SU-DHL-6 (cell line): ENCODE measurements at regions not wholly inside any gene's neighbourhood (a gene's known extent, or its start where the extent isn't known, plus 50 kb on each side); places are given as distances from the start of the nearest gene placed in this dataset.

Experiments used
- H2AFZ ChIP-seq: fragments of 200-600 bp; sonication (generic); 2 replicates; pipeline ENCODE4 v1.6.1; 2014; ENCODE audit warnings: low read depth, mild to moderate bottlenecking, moderate library complexity, mixed read lengths, antibody characterized with exemption, low read length; ENCODE audit not compliant: severe bottlenecking
- H3F3A ChIP-seq: fragments of 200-600 bp; shearing (Covaris generic); 2 replicates; pipeline ENCODE4 v1.6.0; 2016; ENCODE audit warnings: antibody characterized with exemption, mild to moderate bottlenecking; ENCODE audit not compliant: insufficient read depth
- H3K27ac ChIP-seq: fragments of 200-600 bp; sonication (generic); 2 replicates; pipeline ENCODE4 v1.5.1; 2016; ENCODE audit warnings: low read depth, mild to moderate bottlenecking, low read length, moderate library complexity, mixed read lengths
- H3K27me3 ChIP-seq: fragments of 200-600 bp; sonication (generic), shearing (Covaris generic); 2 replicates; pipeline ENCODE4 v1.6.0; 2014; ENCODE audit warnings: mild to moderate bottlenecking, low read length
- H3K36me3 ChIP-seq: fragments of 200-600 bp; sonication (generic); 2 replicates; pipeline ENCODE4 v1.6.1; 2014; ENCODE audit warnings: mild to moderate bottlenecking, low read length, mixed read lengths
- H3K4me2 ChIP-seq: fragments of 300-600, 200-600 bp; shearing (Covaris generic), sonication (generic); 2 replicates; pipeline ENCODE4 v1.6.0; 2014; ENCODE audit warnings: low read length, low read depth, mild to moderate bottlenecking; ENCODE audit not compliant: poor library complexity, severe bottlenecking
- H3K4me3 ChIP-seq: fragments of 200-600 bp; sonication (generic); 2 replicates; pipeline ENCODE4 v1.5.1; 2014; ENCODE audit warnings: antibody characterized with exemption, low read length, mild to moderate bottlenecking, mixed read lengths; ENCODE audit not compliant: insufficient read depth, poor library complexity, severe bottlenecking
- H3K79me2 ChIP-seq: fragments of 200-600 bp; sonication (generic); 2 replicates; pipeline ENCODE4 v1.6.1; 2014; ENCODE audit warnings: mild to moderate bottlenecking, low read length, moderate library complexity; ENCODE audit not compliant: insufficient read depth
- H3K9ac ChIP-seq: fragments of 200-600 bp; sonication (generic); 2 replicates; pipeline ENCODE4 v1.7.0; 2014; ENCODE audit warnings: mild to moderate bottlenecking, low read length
- H3K9me2 ChIP-seq: fragments of 200-600 bp; sonication (generic); replicated peaks from 2 replicates; pipeline ENCODE4 v1.6.1; 2014; ENCODE audit warnings: low read length; ENCODE audit not compliant: insufficient read depth
- H3K9me3 ChIP-seq: fragments of 200-600 bp; sonication (generic); 2 replicates; pipeline ENCODE4 v1.6.1; 2014; ENCODE audit warnings: low read length, mixed read lengths; ENCODE audit not compliant: insufficient read depth
- H4K20me1 ChIP-seq: fragments of 200-600 bp; sonication (generic); 2 replicates; pipeline ENCODE4 v1.6.1; 2014; ENCODE audit warnings: low read depth, mild to moderate bottlenecking, antibody characterized with exemption, low read length, moderate library complexity, mixed read lengths
- CTCF ChIP-seq: fragments of 200-600 bp; sonication (generic); IDR thresholded peaks from one replicate; pipeline ENCODE4 v1.5.1; 2017; ENCODE audit warnings: antibody characterized with exemption, mild to moderate bottlenecking, low read length, moderate library complexity; ENCODE audit not compliant: insufficient read depth, poor library complexity, severe bottlenecking
- EZH2phosphoT487 ChIP-seq: fragments of 200-600 bp; sonication (generic), shearing (Covaris generic); conservative IDR thresholded peaks from 2 replicates; pipeline ENCODE4 v1.6.1; 2018; ENCODE audit warnings: mild to moderate bottlenecking, antibody characterized with exemption, low read length, moderate library complexity, mixed read lengths

- Histone ChIP-seq H3K4me2 (no peak overlapping the region), H3K9me2 (no peaks in the 10 kb centered on the region), H3K36me3 (no peaks in the 10 kb centered on the region), H3K9ac (no peak overlapping the region), H3K27me3 (no peaks in the 10 kb centered on the region), H4K20me1 (no peaks in the 10 kb centered on the region), H3K79me2 (no peaks in the 10 kb centered on the region), H3F3A (no peaks in the 10 kb centered on the region), H2AFZ (no peak overlapping the region), H3K27ac (no peak overlapping the region), H3K9me3 (no peaks in the 10 kb centered on the region), H3K4me3 (no peak overlapping the region)
- no peak for TF ChIP-seq EZH2phosphoT487
- no peak for TF ChIP-seq CTCF
Measured at GRCh38 chr10:124288486-124288885, 130.2 kb downstream of the OAT start.

DNA sequence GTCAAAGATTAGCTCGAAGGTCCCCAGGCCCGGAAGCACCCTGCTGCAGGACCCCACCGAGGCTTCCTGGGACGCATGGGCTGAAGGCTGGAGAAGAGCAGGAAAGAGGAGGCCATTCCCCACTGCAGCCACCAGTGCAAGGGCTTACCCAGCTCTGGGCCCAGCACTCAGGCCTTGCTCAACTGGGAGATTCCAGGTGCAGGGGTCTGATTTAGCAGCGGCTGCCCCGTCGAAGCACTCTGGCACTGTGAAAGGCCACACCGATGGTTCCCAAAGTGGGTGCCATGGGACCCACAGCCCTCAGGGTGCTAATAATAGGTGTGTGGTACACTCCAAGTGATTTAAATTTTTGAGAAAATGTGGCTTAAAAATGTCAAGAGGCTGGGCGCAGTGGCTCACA lies 130.9 kb downstream of the OAT start:
- H3K36me3 ChIP-seq: no peaks in the 10 kb centered on the region
- H3K27me3 ChIP-seq: no peaks in the 10 kb centered on the region
- no peak overlapping the region for H3K4me3 ChIP-seq
- H3F3A ChIP-seq: no peaks in the 10 kb centered on the region
- no peak overlapping the region for H2AFZ ChIP-seq
- no peaks in the 10 kb centered on the region for H3K9me3 ChIP-seq
- H3K9me2 ChIP-seq: no peaks in the 10 kb centered on the region
- no peak overlapping the region for H3K27ac ChIP-seq
- no peaks in the 10 kb centered on the region for H4K20me1 ChIP-seq
- H3K4me2 ChIP-seq: no peak overlapping the region
- TF ChIP-seq CTCF: no peak
- TF ChIP-seq EZH2phosphoT487: no peak
- H3K9ac ChIP-seq: no peak overlapping the region
- no peaks in the 10 kb centered on the region for H3K79me2 ChIP-seq

- Histone ChIP-seq H3K27me3 (no peaks in the 10 kb centered on the region), H3K27ac (no peak overlapping the region)
Measured at GRCh38 chr10:124287071-124287685, 131.5 kb downstream of the OAT start.

More at GRCh38 chr10:124287071-124287685, 131.5 kb downstream of the OAT start:
- H3K9me3 ChIP-seq: no peaks in the 10 kb centered on the region
- H4K20me1 ChIP-seq: no peaks in the 10 kb centered on the region
- H2AFZ ChIP-seq: no peak overlapping the region
- H3K4me2 ChIP-seq: no peak overlapping the region
- no peak for TF ChIP-seq EZH2phosphoT487
- no peak for TF ChIP-seq CTCF
- no peak overlapping the region for H3K4me3 ChIP-seq
- H3K9me2 ChIP-seq: no peaks in the 10 kb centered on the region
- no peaks in the 10 kb centered on the region for H3F3A ChIP-seq
- no peaks in the 10 kb centered on the region for H3K79me2 ChIP-seq
- H3K36me3 ChIP-seq: no peaks in the 10 kb centered on the region
- H3K9ac ChIP-seq: no peak overlapping the region
